Activated T-helper 1 cell treated with anti-CD3 and anti-CD28 coated beads, Interleukin-12 subunit alpha, Interleukin-12 subunit beta, Interleukin-2, Interleukin-4 antibody, amounts not matched to agents 30 ng/mL and 10 ng/mL and 1 ng/mL, durations not matched to agents 14 hours and 24 hours and 36 hours (primary cell): ENCODE measurements at regions not wholly inside any gene's neighbourhood (a gene's known extent, or its start where the extent isn't known, plus 50 kb on each side); places are given as distances from the start of the nearest gene placed in this dataset.

Experiments used
- DNase-seq: peaks from one replicate; pipeline ENCODE4 v3.0.0; 2021; ENCODE audit warnings: low spot score
- H3K27ac Mint-ChIP-seq: one replicate; pipeline ENCODE4 v1.8.0; 2021; ENCODE audit warnings: mild to moderate bottlenecking, mixed read lengths
- H3K27me3 Mint-ChIP-seq: one replicate; pipeline ENCODE4 v1.8.0; 2022; ENCODE audit warnings: mild to moderate bottlenecking, moderate library complexity, mixed read lengths; ENCODE audit not compliant: insufficient read depth
- H3K36me3 Mint-ChIP-seq: one replicate; pipeline ENCODE4 v1.8.0; 2021; ENCODE audit warnings: low read depth, mixed read lengths
- H3K4me1 Mint-ChIP-seq: one replicate; pipeline ENCODE4 v1.8.0; 2021; ENCODE audit warnings: low read depth, mixed read lengths
- H3K4me3 Mint-ChIP-seq: one replicate; pipeline ENCODE4 v1.8.0; 2021; ENCODE audit warnings: mild to moderate bottlenecking, moderate library complexity, mixed read lengths
- H3K9me3 Mint-ChIP-seq: one replicate; pipeline ENCODE4 v1.8.0; 2021; ENCODE audit warnings: mixed read lengths
- intact Hi-C: fragments of 100-400 bp; cut with micrococcal nuclease; formaldehyde crosslinking; loops from one replicate; pipeline ENCODE4 v1.15.1; 2024

- no peak for DNase-seq
- no peaks in the 10 kb centered on the region for H3K9me3 Mint-ChIP-seq
- H3K4me1 Mint-ChIP-seq, result no peaks in the 10 kb centered on the region
- no peak overlapping the region for H3K27ac Mint-ChIP-seq
- no peaks in the 10 kb centered on the region for H3K36me3 Mint-ChIP-seq
- peaks cover 13% of the 10 kb centered on the region for H3K27me3 Mint-ChIP-seq
- H3K4me3 Mint-ChIP-seq, result no peak overlapping the region
- intact Hi-C loops, result no loop called here
Measured at GRCh38 chr11:115760461-115761320, 256.5 kb upstream of the CADM1 start.

- DNase-seq, result no peak
- Mint-ChIP-seq H3K4me3 (no peak overlapping the region), H3K4me1 (no peaks in the 10 kb centered on the region), H3K27me3 (peaks cover 13% of the 10 kb centered on the region), H3K27ac (no peak overlapping the region), H3K9me3 (no peaks in the 10 kb centered on the region), H3K36me3 (no peaks in the 10 kb centered on the region)
- intact Hi-C loops, result no loop called here
Measured at GRCh38 chr11:115759622-115760460, 255.6 kb upstream of the CADM1 start.

GRCh38 chr11:115758011-115758410 is 253.8 kb upstream of the CADM1 start:
- no peak overlapping the region for H3K27ac Mint-ChIP-seq
- intact Hi-C loops, result no loop called here
- no peaks in the 10 kb centered on the region for H3K36me3 Mint-ChIP-seq
- no peaks in the 10 kb centered on the region for H3K9me3 Mint-ChIP-seq
- peaks cover 13% of the 10 kb centered on the region for H3K27me3 Mint-ChIP-seq
- no peak for DNase-seq
- H3K4me1 Mint-ChIP-seq, result no peaks in the 10 kb centered on the region
- no peak overlapping the region for H3K4me3 Mint-ChIP-seq

- intact Hi-C loops, result no loop called here
- Mint-ChIP-seq H3K9me3 (no peaks in the 10 kb centered on the region), H3K27ac (no peak overlapping the region), H3K36me3 (no peaks in the 10 kb centered on the region), H3K27me3 (peaks cover 2% of the 10 kb centered on the region), H3K4me1 (no peaks in the 10 kb centered on the region), H3K4me3 (no peak overlapping the region)
- DNase-seq, result no peak
Measured at GRCh38 chr11:115751243-115752015, 247.2 kb upstream of the CADM1 start.

- Mint-ChIP-seq H3K4me3 (no peak overlapping the region), H3K9me3 (no peaks in the 10 kb centered on the region), H3K27ac (no peak overlapping the region), H3K27me3 (peaks cover 2% of the 10 kb centered on the region), H3K36me3 (no peaks in the 10 kb centered on the region), H3K4me1 (no peaks in the 10 kb centered on the region)
- intact Hi-C loops, result no loop called here
- DNase-seq, result no peak
Measured at GRCh38 chr11:115745610-115746512, 241.6 kb upstream of the CADM1 start.

GRCh38 chr11:115745066-115745465 is 240.9 kb upstream of the CADM1 start:
- Mint-ChIP-seq H3K4me3 (no peak overlapping the region), H3K27ac (no peak overlapping the region), H3K9me3 (no peaks in the 10 kb centered on the region), H3K36me3 (no peaks in the 10 kb centered on the region), H3K27me3 (peaks cover 2% of the 10 kb centered on the region), H3K4me1 (no peaks in the 10 kb centered on the region)
- intact Hi-C loops, result no loop called here
- DNase-seq, result no peak

GRCh38 chr11:115743719-115744118 is 239.5 kb upstream of the CADM1 start:
- H3K4me3 Mint-ChIP-seq, result no peak overlapping the region
- intact Hi-C loops, result no loop called here
- no peaks in the 10 kb centered on the region for H3K36me3 Mint-ChIP-seq
- no peak for DNase-seq
- no peaks in the 10 kb centered on the region for H3K4me1 Mint-ChIP-seq
- H3K27me3 Mint-ChIP-seq, result no peaks in the 10 kb centered on the region
- no peaks in the 10 kb centered on the region for H3K9me3 Mint-ChIP-seq
- no peak overlapping the region for H3K27ac Mint-ChIP-seq

GRCh38 chr11:115741376-115742107 is 237.3 kb upstream of the CADM1 start:
- no peaks in the 10 kb centered on the region for H3K36me3 Mint-ChIP-seq
- H3K4me3 Mint-ChIP-seq, result no peak overlapping the region
- intact Hi-C loops, result no loop called here
- no peak overlapping the region for H3K27ac Mint-ChIP-seq
- no peak for DNase-seq
- H3K27me3 Mint-ChIP-seq, result no peaks in the 10 kb centered on the region
- H3K9me3 Mint-ChIP-seq, result no peaks in the 10 kb centered on the region
- H3K4me1 Mint-ChIP-seq, result no peaks in the 10 kb centered on the region

- Mint-ChIP-seq H3K9me3 (no peaks in the 10 kb centered on the region), H3K27ac (no peak overlapping the region), H3K4me3 (no peak overlapping the region), H3K27me3 (no peaks in the 10 kb centered on the region), H3K4me1 (no peaks in the 10 kb centered on the region), H3K36me3 (no peaks in the 10 kb centered on the region)
- DNase-seq, result no peak
- intact Hi-C loops, result no loop called here
Measured at GRCh38 chr11:115740324-115740723, 236.1 kb upstream of the CADM1 start.

GRCh38 chr11:115739878-115740277 is 235.7 kb upstream of the CADM1 start:
- no peak overlapping the region for H3K27ac Mint-ChIP-seq
- DNase-seq, result no peak
- no peaks in the 10 kb centered on the region for H3K4me1 Mint-ChIP-seq

GRCh38 chr11:115739146-115739545 is 234.9 kb upstream of the CADM1 start:
- Mint-ChIP-seq H3K4me1 (no peaks in the 10 kb centered on the region), H3K27me3 (no peaks in the 10 kb centered on the region), H3K9me3 (peaks cover 3% of the 10 kb centered on the region), H3K4me3 (no peak overlapping the region), H3K27ac (no peak overlapping the region), H3K36me3 (no peaks in the 10 kb centered on the region)
- no peak for DNase-seq
- intact Hi-C loops, result no loop called here

More at GRCh38 chr11:115739878-115740277, 235.7 kb upstream of the CADM1 start:
- Mint-ChIP-seq H3K4me3 (no peak overlapping the region), H3K36me3 (no peaks in the 10 kb centered on the region), H3K27me3 (no peaks in the 10 kb centered on the region), H3K9me3 (peaks cover 2% of the 10 kb centered on the region)
- intact Hi-C loops, result no loop called here
